Right cardiac atrium (tissue), 5 donors: ENCODE measurements at regions not wholly inside any gene's neighbourhood (a gene's known extent, or its start where the extent isn't known, plus 50 kb on each side); places are given as distances from the start of the nearest gene placed in this dataset.
"Not testable (repeated sequence)": the region's sequence is repeated elsewhere in the genome, so short reads cannot be mapped to it uniquely, and the experiment has no call there.

Source experiments
- ATAC-seq, 2 donors: fragments of 200-7000 bp; cut with Tn5 transposase; one replicate each; pipeline versions ENCODE4 v1.8.0 to v1.9.1; 2020; ENCODE audit warnings: moderate library complexity in 2 of 2, mild to moderate bottlenecking in 1 of 2
- DNase-seq, 3 donors: peaks; one replicate each; pipeline ENCODE4 v3.0.0-alpha.2; 2020
- H3K27ac ChIP-seq: one replicate; pipeline ENCODE4 v1.5.1; 2013; ENCODE audit warnings: mild to moderate bottlenecking, low read length, control low read depth, moderate library complexity
- H3K27me3 ChIP-seq: one replicate; pipeline ENCODE4 v1.6.1; 2013; ENCODE audit not compliant: control insufficient read depth, insufficient read depth
- H3K4me1 ChIP-seq: one replicate; pipeline ENCODE4 v1.6.1; 2013; ENCODE audit warnings: low read length; ENCODE audit not compliant: control insufficient read depth, insufficient read depth
- H3K4me3 ChIP-seq: one replicate; pipeline ENCODE4 v1.5.1; 2013; ENCODE audit warnings: low read length, control low read depth
- H3K9me3 ChIP-seq: one replicate; pipeline ENCODE4 v1.6.1; 2013; ENCODE audit warnings: low read length; ENCODE audit not compliant: control insufficient read depth
- WGBS: extraction: QIAGEN DNeasy Blood & Tissue Kit; methylation state at CpG from one replicate; pipeline ENCODE4 v1.1.7; 2013; 5-methylcytosine and 5-hydroxymethylcytosine counted together
- intact Hi-C, 4 donors: fragments of 100-400 bp; cut with DNase I; formaldehyde crosslinking; loops; one replicate each; pipeline versions ENCODE4 v1.11.0 to v1.14.0; 2022 to 2023
- donor health status: healthy with polysubstance abuse.
- donor health status: DM: no; HTN: yes; CAD: no.
- donor health status: DM: no; HTN: no; CAD: no.
- donor health status: DM: no; HTN: yes; CAD: no; lungs with severe emphysema.
- donor health status: DM: yes; HTN: yes; CAD: no.

DNA sequence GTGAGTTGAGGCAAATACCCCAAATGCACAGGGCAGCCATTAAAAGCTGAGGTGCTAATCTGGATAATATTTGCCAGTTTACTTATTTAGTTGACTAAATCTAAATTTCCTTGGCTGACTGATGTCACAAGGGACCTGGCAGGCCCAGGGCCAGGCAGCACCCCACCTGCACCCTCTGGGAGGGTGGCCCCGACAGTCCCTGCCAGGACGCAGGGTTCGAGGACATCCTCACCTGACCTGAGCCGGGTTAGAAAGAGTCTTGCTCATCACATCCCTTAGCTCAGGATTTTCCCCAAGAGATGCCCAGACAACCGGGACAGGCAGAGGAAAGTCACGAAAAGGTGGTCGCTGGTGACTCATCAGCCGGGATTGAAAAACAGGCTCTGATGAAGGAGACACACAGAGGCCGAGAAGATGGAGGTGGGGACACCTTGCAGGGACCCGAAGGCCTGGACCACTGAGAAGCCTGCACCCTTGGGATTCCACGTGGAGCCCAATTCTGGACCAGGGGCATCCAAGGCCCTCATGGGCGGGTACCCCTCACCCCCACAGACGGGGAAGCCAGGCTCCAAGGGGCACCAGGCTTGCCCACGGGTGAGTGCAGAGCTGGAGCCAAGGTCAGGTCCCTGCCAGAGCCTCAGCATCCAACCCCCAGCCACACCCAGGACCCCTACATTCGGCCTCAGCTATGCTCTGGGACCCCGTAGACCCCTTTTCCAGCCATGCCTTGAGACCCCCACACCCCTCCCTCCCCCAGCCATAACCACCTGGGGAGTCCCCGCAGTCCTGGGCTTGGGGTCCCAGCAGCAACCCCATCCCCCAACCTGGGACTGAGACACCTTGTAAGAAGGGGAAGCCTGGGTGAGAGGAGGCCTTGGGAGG lies 103.2 kb downstream of the SOX1 start:
- WGBS, result 85% methylated on average over 17 of the region's 17 CpGs
- Histone ChIP-seq H3K4me3 (no peak overlapping the region), H3K27ac (no peak overlapping the region), H3K4me1 (no peaks in the 10 kb centered on the region), H3K9me3 (no peaks in the 10 kb centered on the region), H3K27me3 (no peaks in the 10 kb centered on the region)
- intact Hi-C loops, result no loop called here
- ATAC-seq (no peak), DNase-seq (no peak)

DNA sequence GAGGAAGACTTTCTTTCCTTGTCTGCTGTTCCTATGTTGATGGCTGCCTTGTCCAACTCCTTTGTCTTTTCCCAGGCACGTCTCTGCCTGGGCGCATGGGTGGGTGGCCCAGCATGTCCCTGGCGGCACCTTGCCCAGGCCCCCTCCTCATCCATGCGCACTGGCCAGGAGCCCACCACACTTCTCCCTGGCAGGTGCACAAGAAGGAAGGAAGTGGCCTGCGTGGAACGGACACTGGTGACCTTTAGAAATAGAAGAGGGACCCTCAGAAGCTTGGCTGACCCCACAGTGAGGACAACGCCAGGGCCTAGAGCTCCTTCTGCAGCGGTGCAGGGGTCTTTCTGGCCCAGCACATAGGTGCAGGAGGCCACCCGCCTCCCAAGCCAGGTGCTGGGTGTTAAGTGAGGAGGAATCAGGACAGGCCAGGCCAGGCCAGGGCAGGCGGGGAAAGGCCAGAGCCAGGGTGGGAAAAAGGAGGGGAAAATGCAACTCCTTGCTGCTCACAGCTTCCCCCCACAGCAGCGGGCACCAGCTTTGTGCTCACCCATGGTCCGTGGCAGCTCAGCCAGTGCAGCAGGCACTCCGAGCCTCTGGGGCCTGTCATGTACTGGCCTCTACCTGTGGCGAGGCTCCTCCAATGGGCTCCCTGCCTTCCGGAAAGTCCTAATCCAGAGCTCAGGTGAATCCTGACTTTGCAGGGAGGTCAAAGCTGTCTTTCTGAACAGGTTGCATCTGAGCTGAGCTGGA lies 104.0 kb downstream of the SOX1 start:
- no peak for DNase-seq
- WGBS, result 85% methylated on average over 15 of the region's 15 CpGs
- intact Hi-C loops, result no loop called here
- no peaks in the 10 kb centered on the region for H3K9me3 ChIP-seq
- no peak overlapping the region for H3K27ac ChIP-seq
- H3K4me3 ChIP-seq, result no peak overlapping the region
- H3K27me3 ChIP-seq, result no peaks in the 10 kb centered on the region
- H3K4me1 ChIP-seq, result no peaks in the 10 kb centered on the region
- ATAC-seq, result no peak

DNA sequence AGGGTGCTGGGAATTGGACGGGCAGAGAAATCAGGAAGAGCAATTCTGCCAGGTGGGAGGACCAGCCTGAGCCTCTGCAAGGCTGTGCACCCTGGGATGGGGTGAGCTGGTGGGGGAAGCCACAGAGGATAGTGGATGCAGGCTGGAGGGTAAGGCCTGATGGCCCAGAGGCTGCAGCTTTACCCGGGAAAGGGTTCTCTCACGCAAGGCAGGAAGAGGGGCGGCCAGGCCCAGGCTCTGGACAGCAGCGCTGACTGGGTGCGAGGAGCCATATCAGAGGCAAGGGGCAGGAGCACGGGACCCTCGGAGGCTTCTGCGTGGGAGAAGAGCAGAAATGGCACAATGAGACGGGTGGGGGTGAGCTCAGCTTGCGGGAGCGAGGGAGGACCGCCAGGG lies 104.6 kb downstream of the SOX1 start:
- no peak overlapping the region for H3K4me3 ChIP-seq
- H3K4me1 ChIP-seq, result no peaks in the 10 kb centered on the region
- H3K27ac ChIP-seq, result no peak overlapping the region
- intact Hi-C loops, result no loop called here
- H3K9me3 ChIP-seq, result no peaks in the 10 kb centered on the region
- DNase-seq (no peak), ATAC-seq (peak in 1 of 2 donors; percentile 38)
- H3K27me3 ChIP-seq, result no peaks in the 10 kb centered on the region
- WGBS, result 87% methylated on average over 13 of the region's 13 CpGs

DNA sequence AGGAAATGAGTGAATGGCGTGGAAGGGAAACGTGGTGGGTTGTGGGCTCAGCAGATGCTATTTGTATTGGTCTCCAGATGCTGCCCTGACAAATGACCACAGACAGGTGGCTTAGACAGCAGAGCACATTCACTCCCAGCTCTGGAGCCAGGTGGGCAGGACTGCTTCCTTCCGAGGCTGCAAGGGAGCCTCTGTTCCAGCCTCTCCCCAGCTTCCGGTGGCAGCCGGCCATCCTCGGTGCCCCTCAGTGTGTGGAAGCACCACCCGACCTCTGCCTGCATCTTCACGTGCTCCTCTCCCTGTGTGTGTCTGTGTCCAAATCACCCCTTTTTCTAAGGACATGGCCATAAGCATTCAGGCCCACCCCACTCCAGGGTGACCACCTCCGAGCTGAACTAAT lies 105.1 kb downstream of the SOX1 start:
- intact Hi-C loops, result no loop called here
- ATAC-seq (no peak), DNase-seq (no peak)
- no peaks in the 10 kb centered on the region for H3K4me1 ChIP-seq
- H3K27ac ChIP-seq, result no peak overlapping the region
- H3K9me3 ChIP-seq, result no peaks in the 10 kb centered on the region
- H3K4me3 ChIP-seq, result no peak overlapping the region
- H3K27me3 ChIP-seq, result no peaks in the 10 kb centered on the region
- 70% methylated on average over 9 of the region's 9 CpGs for WGBS

GRCh38 chr13:112172641-112173251 lies 105.8 kb downstream of the SOX1 start:
- no peak overlapping the region for H3K4me3 ChIP-seq
- DNase-seq, result no peak
- intact Hi-C loops, result no loop called here
- H3K4me1 ChIP-seq, result no peaks in the 10 kb centered on the region
- H3K9me3 ChIP-seq, result no peaks in the 10 kb centered on the region
- H3K27me3 ChIP-seq, result no peaks in the 10 kb centered on the region
- ATAC-seq, result no peak
- 84% methylated on average over 18 of the region's 18 CpGs for WGBS
- H3K27ac ChIP-seq, result no peak overlapping the region

GRCh38 chr13:112174476-112175110 lies 107.6 kb downstream of the SOX1 start:
- WGBS, result 90% methylated on average over 7 of the region's 7 CpGs
- Histone ChIP-seq H3K27ac (no peak overlapping the region), H3K9me3 (no peaks in the 10 kb centered on the region), H3K4me1 (no peaks in the 10 kb centered on the region), H3K27me3 (no peaks in the 10 kb centered on the region), H3K4me3 (no peak overlapping the region)
- ATAC-seq, result no peak
- intact Hi-C loops, result no loop called here
- no peak for DNase-seq

- Histone ChIP-seq H3K4me3 (no peak overlapping the region), H3K9me3 (no peaks in the 10 kb centered on the region), H3K27ac (no peak overlapping the region), H3K27me3 (no peaks in the 10 kb centered on the region), H3K4me1 (no peaks in the 10 kb centered on the region)
- WGBS, result 83% methylated on average over 25 of the region's 25 CpGs
- ATAC-seq (no peak), DNase-seq (no peak)
- intact Hi-C loops, result no loop called here
Observed at GRCh38 chr13:112175162-112176075, 108.5 kb downstream of the SOX1 start.

GRCh38 chr13:112176141-112177119 lies 109.5 kb downstream of the SOX1 start:
- H3K4me1 ChIP-seq, H3K27me3 ChIP-seq, intact Hi-C loops, H3K27ac ChIP-seq, ATAC-seq, H3K9me3 ChIP-seq, DNase-seq, H3K4me3 ChIP-seq: not testable (repeated sequence)
- 85% methylated on average over 34 of the region's 34 CpGs for WGBS

- H3K9me3 ChIP-seq, result no peaks in the 10 kb centered on the region
- H3K27me3 ChIP-seq, result no peaks in the 10 kb centered on the region
- WGBS, result 57% methylated on average over 12 of the region's 12 CpGs
- no peak for ATAC-seq
- H3K4me1 ChIP-seq, result no peaks in the 10 kb centered on the region
- intact Hi-C loops, result no loop called here
- H3K27ac ChIP-seq, result no peak overlapping the region
- no peak for DNase-seq
- H3K4me3 ChIP-seq, result no peak overlapping the region
Observed at GRCh38 chr13:112177450-112178288, 110.7 kb downstream of the SOX1 start.
